ENCODE measurements at regions not wholly inside any gene's neighbourhood (a gene's known extent, or its start where the extent isn't known, plus 50 kb on each side); places are given as distances from the start of the nearest gene placed in this dataset.
A peak's percentile ranks its signal among the peaks of the same experiment; 100 is the strongest.

GRCh38 chr21:16488042-16488441 lies 758.3 kb downstream of the USP25 start:
- TF ChIP-seq CTCF (IDR thresholded peaks at IDR 0.05), result no peak
- peaks cover 4% of the 10 kb centered on the region for H3K36me3 Mint-ChIP-seq (ENCODE audit: low read depth)
- no peaks in the 10 kb centered on the region for H3K27me3 Mint-ChIP-seq (ENCODE audit: low read depth)
- peaks cover 20% of the 10 kb centered on the region for H3K4me1 Mint-ChIP-seq (ENCODE audit: low read depth)
- no peak overlapping the region for H3K4me3 Mint-ChIP-seq (ENCODE audit: unreplicated experiment)
- DNase-seq (ENCODE audit: low spot score), result no peak
- H3K27ac Mint-ChIP-seq (ENCODE audit: unreplicated experiment), result no peak overlapping the region
- H3K9me3 Mint-ChIP-seq (ENCODE audit: low read depth), result peaks cover 15% of the 10 kb centered on the region

- Mint-ChIP-seq H3K36me3 (ENCODE audit: low read depth) (peaks cover 2% of the 10 kb centered on the region), H3K9me3 (ENCODE audit: low read depth) (no peaks in the 10 kb centered on the region), H3K27ac (ENCODE audit: unreplicated experiment) (no peak overlapping the region), H3K4me3 (ENCODE audit: unreplicated experiment) (no peak overlapping the region), H3K4me1 (ENCODE audit: low read depth) (peaks cover 20% of the 10 kb centered on the region), H3K27me3 (ENCODE audit: low read depth) (no peaks in the 10 kb centered on the region)
- DNase-seq (ENCODE audit: low spot score), result no peak
- TF ChIP-seq CTCF (IDR thresholded peaks at IDR 0.05), result no peak
Measured at GRCh38 chr21:16492356-16492755, 762.6 kb downstream of the USP25 start.

GRCh38 chr21:16492892-16493291 lies 763.1 kb downstream of the USP25 start:
- DNase-seq (ENCODE audit: low spot score), result no peak
- Mint-ChIP-seq H3K4me3 (ENCODE audit: unreplicated experiment) (no peak overlapping the region), H3K27me3 (ENCODE audit: low read depth) (no peaks in the 10 kb centered on the region), H3K4me1 (ENCODE audit: low read depth) (peaks cover 25% of the 10 kb centered on the region), H3K27ac (ENCODE audit: unreplicated experiment) (no peak overlapping the region), H3K9me3 (ENCODE audit: low read depth) (peaks cover 4% of the 10 kb centered on the region), H3K36me3 (ENCODE audit: low read depth) (peaks cover 2% of the 10 kb centered on the region)
- TF ChIP-seq CTCF (IDR thresholded peaks at IDR 0.05), result no peak

- peaks cover 28% of the 10 kb centered on the region for H3K4me1 Mint-ChIP-seq (ENCODE audit: low read depth)
- peaks cover 4% of the 10 kb centered on the region for H3K36me3 Mint-ChIP-seq (ENCODE audit: low read depth)
- no peaks in the 10 kb centered on the region for H3K27me3 Mint-ChIP-seq (ENCODE audit: low read depth)
- H3K9me3 Mint-ChIP-seq (ENCODE audit: low read depth), result peaks cover 10% of the 10 kb centered on the region
- no peak for DNase-seq (ENCODE audit: low spot score)
- H3K27ac Mint-ChIP-seq (ENCODE audit: unreplicated experiment), result peak overlapping the region; percentile 77
- TF ChIP-seq CTCF (IDR thresholded peaks at IDR 0.05), result no peak
- H3K4me3 Mint-ChIP-seq (ENCODE audit: unreplicated experiment), result no peak overlapping the region
Measured at GRCh38 chr21:16496609-16497008, 766.8 kb downstream of the USP25 start.

- Mint-ChIP-seq H3K4me1 (ENCODE audit: low read depth) (peaks cover 31% of the 10 kb centered on the region), H3K4me3 (ENCODE audit: unreplicated experiment) (no peak overlapping the region)
Measured at GRCh38 chr21:16500271-16500670, 770.5 kb downstream of the USP25 start.

More at GRCh38 chr21:16500271-16500670, 770.5 kb downstream of the USP25 start:
- no peak for TF ChIP-seq CTCF (IDR thresholded peaks at IDR 0.05)
- DNase-seq (ENCODE audit: low spot score), result no peak
- Mint-ChIP-seq H3K9me3 (ENCODE audit: low read depth) (peaks cover 10% of the 10 kb centered on the region), H3K36me3 (ENCODE audit: low read depth) (peaks cover 4% of the 10 kb centered on the region), H3K27me3 (ENCODE audit: low read depth) (no peaks in the 10 kb centered on the region), H3K27ac (ENCODE audit: unreplicated experiment) (no peak overlapping the region)

All from chondrocyte (in vitro differentiated cells).